SJSA1 (cell line): ENCODE measurements at regions not wholly inside any gene's neighbourhood (a gene's known extent, or its start where the extent isn't known, plus 50 kb on each side); places are given as distances from the start of the nearest gene placed in this dataset.

Experiments
- DNase-seq, 2 experiments: peaks; one replicate each; pipeline ENCODE4 v3.0.0-alpha.2; 2015 to 2020; ENCODE audit warnings: low spot score in 2 of 2, low read depth in 1 of 2
- H3K27ac ChIP-seq: fragments of 250-450 bp; sonication (Bioruptor Pico); 2 replicates; pipeline ENCODE4 v1.5.1; 2020; ENCODE audit warnings: mild to moderate bottlenecking, moderate library complexity
- H3K27me3 ChIP-seq: fragments of 250-450 bp; sonication (Bioruptor Pico); replicated peaks from 2 replicates; pipeline ENCODE4 v1.5.1; 2020; ENCODE audit warnings: mild to moderate bottlenecking, moderate library complexity
- H3K36me3 ChIP-seq: fragments of 250-450 bp; sonication (Bioruptor Pico); 2 replicates; pipeline ENCODE4 v1.5.1; 2020; ENCODE audit warnings: mild to moderate bottlenecking
- H3K4me1 ChIP-seq: fragments of 250-450 bp; sonication (Bioruptor Pico); replicated peaks from 2 replicates; pipeline ENCODE4 v1.6.1; 2021; ENCODE audit warnings: mild to moderate bottlenecking
- H3K4me3 ChIP-seq: fragments of 250-450 bp; sonication (Bioruptor Pico); 2 replicates; pipeline ENCODE4 v1.5.1; 2020; ENCODE audit warnings: mild to moderate bottlenecking
- H3K9me3 ChIP-seq: fragments of 250-450 bp; sonication (Bioruptor Pico); replicated peaks from 2 replicates; pipeline ENCODE4 v1.5.1; 2020; ENCODE audit warnings: mild to moderate bottlenecking

DNA sequence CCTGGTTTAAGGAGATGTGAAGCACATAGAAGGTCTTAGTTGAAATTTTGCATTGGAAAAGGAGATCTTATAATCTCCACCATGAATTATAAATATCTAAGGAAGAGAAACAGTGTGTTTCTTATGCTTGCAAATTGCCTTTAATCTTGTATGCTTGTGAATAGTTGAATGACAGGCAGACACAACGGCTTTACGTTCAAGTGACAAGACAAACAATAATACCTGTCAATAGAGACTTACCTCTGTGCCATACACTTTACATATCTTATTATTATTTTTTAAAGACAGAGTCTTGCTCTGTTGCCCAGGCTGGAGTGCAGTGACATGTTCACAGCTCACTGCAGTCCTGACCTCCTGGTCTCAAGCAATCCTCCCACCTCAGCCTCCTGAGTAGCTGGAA is 113.7 kb downstream of the QPCT start:
- DNase-seq, result no peak
- Histone ChIP-seq H3K9me3 (no peaks in the 10 kb centered on the region), H3K27me3 (no peaks in the 10 kb centered on the region), H3K4me3 (no peak overlapping the region), H3K27ac (peak overlapping the region; percentile 62), H3K36me3 (no peaks in the 10 kb centered on the region), H3K4me1 (peaks cover 65% of the 10 kb centered on the region)

- H3K4me1 ChIP-seq, result peaks cover 65% of the 10 kb centered on the region
- no peak overlapping the region for H3K4me3 ChIP-seq
- H3K9me3 ChIP-seq, result no peaks in the 10 kb centered on the region
Observed at GRCh38 chr2:37459095-37459981, 114.9 kb downstream of the QPCT start.

GRCh38 chr2:37460896-37461229 is 116.4 kb downstream of the QPCT start:
- DNase-seq, result no peak
- no peaks in the 10 kb centered on the region for H3K9me3 ChIP-seq
- no peak overlapping the region for H3K4me3 ChIP-seq
- H3K27ac ChIP-seq, result peak overlapping the region; percentile 53
- H3K27me3 ChIP-seq, result no peaks in the 10 kb centered on the region
- peaks cover 52% of the 10 kb centered on the region for H3K4me1 ChIP-seq
- no peaks in the 10 kb centered on the region for H3K36me3 ChIP-seq

More at GRCh38 chr2:37459095-37459981, 114.9 kb downstream of the QPCT start:
- peak in 1 of 2 experiments; percentile 53 for DNase-seq
- no peaks in the 10 kb centered on the region for H3K36me3 ChIP-seq
- no peaks in the 10 kb centered on the region for H3K27me3 ChIP-seq
- H3K27ac ChIP-seq, result peak overlapping the region; percentile 52

- Histone ChIP-seq H3K9me3 (no peaks in the 10 kb centered on the region), H3K36me3 (no peaks in the 10 kb centered on the region), H3K27me3 (no peaks in the 10 kb centered on the region), H3K4me3 (no peak overlapping the region), H3K4me1 (peaks cover 20% of the 10 kb centered on the region), H3K27ac (no peak overlapping the region)
- no peak for DNase-seq
Observed at GRCh38 chr2:37464067-37464466, 119.6 kb downstream of the QPCT start.

- H3K27me3 ChIP-seq, result no peaks in the 10 kb centered on the region
- peak in 1 of 2 experiments; percentile 10 for DNase-seq
- no peak overlapping the region for H3K27ac ChIP-seq
- no peaks in the 10 kb centered on the region for H3K36me3 ChIP-seq
- H3K9me3 ChIP-seq, result no peaks in the 10 kb centered on the region
- peaks cover 2% of the 10 kb centered on the region for H3K4me1 ChIP-seq
- H3K4me3 ChIP-seq, result no peak overlapping the region
Observed at GRCh38 chr2:37466533-37467222, 122.2 kb downstream of the QPCT start.

- H3K27ac ChIP-seq, result no peak overlapping the region
- H3K27me3 ChIP-seq, result no peaks in the 10 kb centered on the region
- no peaks in the 10 kb centered on the region for H3K36me3 ChIP-seq
- no peak overlapping the region for H3K4me3 ChIP-seq
- H3K4me1 ChIP-seq, result peaks cover 17% of the 10 kb centered on the region
- no peaks in the 10 kb centered on the region for H3K9me3 ChIP-seq
- DNase-seq, result no peak
Observed at GRCh38 chr2:37468170-37468569, 123.7 kb downstream of the QPCT start.

- no peak for DNase-seq
- H3K4me1 ChIP-seq, result peaks cover 21% of the 10 kb centered on the region
- H3K4me3 ChIP-seq, result no peak overlapping the region
- H3K36me3 ChIP-seq, result no peaks in the 10 kb centered on the region
- H3K27ac ChIP-seq, result no peak overlapping the region
- H3K27me3 ChIP-seq, result no peaks in the 10 kb centered on the region
- H3K9me3 ChIP-seq, result no peaks in the 10 kb centered on the region
Observed at GRCh38 chr2:37469126-37469525, 124.7 kb downstream of the QPCT start.

DNA sequence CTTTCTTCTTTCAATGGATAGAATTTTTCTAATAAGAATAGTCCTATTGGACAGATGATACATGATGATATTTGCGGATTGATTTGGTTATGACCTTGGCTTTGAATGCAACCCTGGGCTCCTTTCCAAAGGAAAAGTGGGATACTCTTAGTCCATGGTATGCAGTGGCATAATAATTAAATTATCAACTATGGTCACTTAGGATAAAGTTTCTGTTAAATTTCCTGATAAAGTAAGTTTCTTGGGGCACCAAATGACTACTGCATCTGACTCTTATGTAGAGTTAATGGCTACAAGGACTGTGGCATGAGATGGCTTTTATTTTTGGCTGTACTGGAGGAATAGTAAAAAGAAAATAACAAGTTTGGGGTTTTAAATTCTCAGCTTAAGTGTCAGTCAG is 126.7 kb downstream of the QPCT start:
- no peak for DNase-seq
- H3K27ac ChIP-seq, result no peak overlapping the region
- peaks cover 21% of the 10 kb centered on the region for H3K4me1 ChIP-seq
- H3K27me3 ChIP-seq, result no peaks in the 10 kb centered on the region
- H3K4me3 ChIP-seq, result no peak overlapping the region
- H3K36me3 ChIP-seq, result no peaks in the 10 kb centered on the region
- H3K9me3 ChIP-seq, result no peaks in the 10 kb centered on the region

DNA sequence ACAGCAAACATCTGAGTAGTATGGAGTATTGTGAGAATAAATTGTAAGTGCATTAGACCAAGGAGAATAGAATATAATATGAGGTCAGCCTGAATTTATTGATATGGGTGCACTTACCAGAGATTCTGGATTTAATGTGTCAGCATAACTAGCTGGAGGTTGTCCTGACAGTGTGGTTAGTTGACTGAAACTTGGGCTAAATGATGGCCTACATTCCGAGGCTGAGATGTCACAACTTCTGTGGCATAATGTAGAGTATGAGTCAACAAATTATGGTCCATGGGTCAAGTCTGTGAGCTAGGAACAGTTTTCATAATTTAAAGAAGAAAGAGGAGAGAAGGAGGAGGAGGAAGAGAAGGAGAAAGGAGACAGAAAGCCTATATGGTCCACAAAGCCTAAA is 127.6 kb downstream of the QPCT start:
- Histone ChIP-seq H3K4me3 (no peak overlapping the region), H3K9me3 (no peaks in the 10 kb centered on the region), H3K27me3 (no peaks in the 10 kb centered on the region), H3K36me3 (no peaks in the 10 kb centered on the region), H3K27ac (peak overlapping the region; percentile 39; the same call in 1 of the 2 replicates), H3K4me1 (peaks cover 21% of the 10 kb centered on the region)
- DNase-seq, result peak in 1 of 2 experiments; percentile 30

GRCh38 chr2:37472959-37473358 is 128.5 kb downstream of the QPCT start:
- Histone ChIP-seq H3K4me1 (peaks cover 29% of the 10 kb centered on the region), H3K36me3 (no peaks in the 10 kb centered on the region), H3K9me3 (no peaks in the 10 kb centered on the region), H3K27me3 (no peaks in the 10 kb centered on the region), H3K27ac (peak overlapping the region; percentile 43), H3K4me3 (no peak overlapping the region)
- DNase-seq, result peak; percentile 66 to 83

DNA sequence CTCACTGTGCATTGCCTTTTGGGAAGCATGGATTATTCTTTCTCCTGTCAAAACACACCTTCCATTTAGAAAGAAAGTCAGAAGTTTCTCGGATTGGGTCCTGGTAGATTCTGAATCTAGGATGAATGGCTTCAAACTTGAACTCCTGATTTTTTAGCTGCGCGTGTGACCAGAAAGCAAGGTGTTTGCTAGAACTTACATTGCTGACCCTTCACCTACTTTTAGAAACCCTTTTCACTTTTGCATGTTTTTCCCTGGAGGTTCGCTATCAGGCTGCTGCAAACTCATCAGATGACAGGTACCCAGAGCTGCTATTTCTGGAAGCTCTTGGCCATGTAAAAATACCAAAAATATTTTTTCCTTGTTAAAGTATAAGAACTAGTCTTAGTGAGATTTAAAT is 132.0 kb downstream of the QPCT start:
- H3K4me3 ChIP-seq, result no peak overlapping the region
- no peaks in the 10 kb centered on the region for H3K27me3 ChIP-seq
- DNase-seq, result no peak
- H3K9me3 ChIP-seq, result no peaks in the 10 kb centered on the region
- peaks cover 29% of the 10 kb centered on the region for H3K4me1 ChIP-seq
- H3K27ac ChIP-seq, result no peak overlapping the region
- no peaks in the 10 kb centered on the region for H3K36me3 ChIP-seq

GRCh38 chr2:37477921-37478320 is 133.5 kb downstream of the QPCT start:
- H3K9me3 ChIP-seq, result no peaks in the 10 kb centered on the region
- H3K27ac ChIP-seq, result no peak overlapping the region
- no peaks in the 10 kb centered on the region for H3K27me3 ChIP-seq
- H3K4me1 ChIP-seq, result peaks cover 15% of the 10 kb centered on the region
- H3K4me3 ChIP-seq, result no peak overlapping the region
- H3K36me3 ChIP-seq, result no peaks in the 10 kb centered on the region
- DNase-seq, result no peak

DNA sequence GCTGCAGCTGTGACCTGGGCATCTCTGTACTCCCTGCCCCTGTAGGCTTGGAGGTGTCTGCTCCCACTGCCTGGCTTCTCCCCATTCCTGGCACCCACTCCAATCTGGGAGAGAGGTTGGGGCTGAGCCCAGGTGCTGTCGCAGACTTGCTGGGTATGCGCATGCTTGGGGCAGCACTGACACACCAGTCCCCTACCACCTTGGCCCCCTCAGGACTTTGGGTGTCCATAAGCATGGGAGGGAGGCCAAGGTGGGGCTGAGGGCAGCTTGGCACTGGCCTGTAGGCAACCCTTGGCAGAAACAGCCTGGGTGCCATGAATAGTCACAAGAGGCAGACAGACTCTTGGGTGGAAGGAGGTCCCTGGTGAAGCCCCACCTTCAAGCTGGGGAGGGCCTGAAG is 136.8 kb downstream of the QPCT start:
- DNase-seq, result no peak
- H3K27ac ChIP-seq, result no peak overlapping the region
- H3K4me1 ChIP-seq, result 0 out of 2 replicates have a peak, but pooled peaks cover 8% of the 10 kb centered on the region
- H3K9me3 ChIP-seq, result no peaks in the 10 kb centered on the region; the same call in 1 of the 2 replicates
- H3K36me3 ChIP-seq, result no peaks in the 10 kb centered on the region
- H3K4me3 ChIP-seq, result no peak overlapping the region
- H3K27me3 ChIP-seq, result no peaks in the 10 kb centered on the region

DNA sequence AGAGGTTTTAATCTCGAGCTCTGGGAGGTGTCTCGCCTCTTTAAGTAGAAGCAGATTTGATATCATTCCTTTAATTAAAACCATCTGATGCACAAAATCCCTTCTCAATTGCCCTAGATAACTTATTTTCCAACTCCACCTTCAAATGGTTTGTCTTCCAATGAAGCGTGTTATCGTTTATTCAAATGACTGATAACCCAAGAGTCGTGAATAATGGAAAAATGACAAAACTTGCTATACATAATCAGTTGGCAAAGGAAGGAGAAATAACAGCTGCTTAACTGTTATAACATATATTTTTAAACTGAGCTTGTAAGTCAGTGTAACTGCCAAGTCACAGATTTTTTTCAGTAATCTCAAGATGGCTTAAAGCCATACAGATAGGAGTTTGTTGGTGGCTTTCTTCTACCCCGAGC is 144.6 kb downstream of the QPCT start:
- DNase-seq, result no peak
- H3K27ac ChIP-seq, result no peak overlapping the region
- no peaks in the 10 kb centered on the region for H3K27me3 ChIP-seq
- H3K4me1 ChIP-seq, result no peaks in the 10 kb centered on the region
- H3K4me3 ChIP-seq, result no peak overlapping the region
- no peaks in the 10 kb centered on the region; the same call in 1 of the 2 replicates for H3K9me3 ChIP-seq
- H3K36me3 ChIP-seq, result no peaks in the 10 kb centered on the region
